Smooth muscle cell (in vitro differentiated cells): ENCODE measurements at regions not wholly inside any gene's neighbourhood (a gene's known extent, or its start where the extent isn't known, plus 50 kb on each side); places are given as distances from the start of the nearest gene placed in this dataset.
"Not testable (repeated sequence)": the region's sequence is repeated elsewhere in the genome, so short reads cannot be mapped to it uniquely, and the experiment has no call there.

Experiments used
- DNase-seq: peaks from one replicate; lab custom pipeline; 2025; ENCODE audit not compliant: unreplicated experiment; lab: John Stamatoyannopoulos, UW
- H2AFZ ChIP-seq: fragments of 200-600 bp; sonication (generic); 2 replicates; pipeline ENCODE4 v1.6.0; 2016; ENCODE audit warnings: antibody characterized with exemption, low read depth, mild to moderate bottlenecking
- H3F3A ChIP-seq: fragments of 200-600 bp; sonication (generic); 2 replicates; pipeline ENCODE4 v1.6.0; 2017; ENCODE audit warnings: antibody characterized with exemption, low read depth
- H3K27ac ChIP-seq: fragments of 200-600 bp; sonication (generic); 2 replicates; pipeline ENCODE4 v1.5.1; 2016; ENCODE audit warnings: low read depth, mild to moderate bottlenecking
- H3K27me3 ChIP-seq: fragments of 200-600 bp; sonication (generic); 2 replicates; pipeline ENCODE4 v1.6.1; 2016; ENCODE audit warnings: low read depth, mild to moderate bottlenecking
- H3K36me3 ChIP-seq: fragments of 200-600 bp; sonication (generic); 2 replicates; pipeline ENCODE4 v1.5.1; 2016; ENCODE audit warnings: low read depth
- H3K4me1 ChIP-seq: fragments of 200-600 bp; sonication (generic); 2 replicates; pipeline ENCODE4 v1.5.1; 2016; ENCODE audit warnings: low read depth
- H3K4me2 ChIP-seq: fragments of 200-600 bp; sonication (generic); 2 replicates; pipeline ENCODE4 v1.6.0; 2016; ENCODE audit warnings: mild to moderate bottlenecking
- H3K4me3 ChIP-seq: fragments of 200-600 bp; sonication (generic); 2 replicates; pipeline ENCODE4 v1.5.1; 2016; ENCODE audit warnings: mild to moderate bottlenecking
- H3K79me2 ChIP-seq: fragments of 200-600 bp; sonication (generic); 2 replicates; pipeline ENCODE4 v1.6.0; 2016; ENCODE audit warnings: low read depth, mild to moderate bottlenecking
- H3K9ac ChIP-seq: fragments of 200-600 bp; sonication (generic); 2 replicates; pipeline ENCODE4 v1.6.0; 2016; ENCODE audit warnings: low read depth
- H3K9me3 ChIP-seq: fragments of 200-600 bp; sonication (generic); replicated peaks from 2 replicates; pipeline ENCODE4 v1.5.1; 2016; ENCODE audit warnings: low read depth
- H4K20me1 ChIP-seq: fragments of 200-600 bp; sonication (generic); 2 replicates; pipeline ENCODE4 v1.6.0; 2016; ENCODE audit warnings: low read depth
- CTCF ChIP-seq: fragments of 200-600 bp; sonication (generic); IDR thresholded peaks from 2 replicates; pipeline ENCODE4 v1.5.1; 2017; ENCODE audit warnings: borderline replicate concordance, mild to moderate bottlenecking, antibody characterized with exemption; ENCODE audit not compliant: insufficient read depth, poor library complexity, severe bottlenecking
- WGBS: methylation state at CpG from one replicate; pipeline ENCODE4 v1.1.7; 2016; ENCODE audit warnings: low lambda C conversion rate; 5-methylcytosine and 5-hydroxymethylcytosine counted together

GRCh38 chr3:109984976-109985375 lies 647.6 kb upstream of the DPPA4 start:
- Histone ChIP-seq H3K4me2 (no peak overlapping the region), H3K9ac (no peak overlapping the region), H3K79me2 (no peaks in the 10 kb centered on the region), H4K20me1 (no peaks in the 10 kb centered on the region), H3F3A (no peaks in the 10 kb centered on the region), H3K27me3 (no peaks in the 10 kb centered on the region), H3K4me3 (no peak overlapping the region), H3K9me3 (no peaks in the 10 kb centered on the region), H3K36me3 (no peaks in the 10 kb centered on the region), H3K27ac (no peak overlapping the region), H2AFZ (no peak overlapping the region), H3K4me1 (no peaks in the 10 kb centered on the region)
- no peak for DNase-seq
- no peak for TF ChIP-seq CTCF

GRCh38 chr3:109985943-109986555 lies 648.7 kb upstream of the DPPA4 start:
- no peak overlapping the region for H3K9ac ChIP-seq
- no peaks in the 10 kb centered on the region for H3K9me3 ChIP-seq
- 88% methylated on average over 1 of the region's 1 CpG for WGBS
- H3K4me3 ChIP-seq: no peak overlapping the region
- no peaks in the 10 kb centered on the region for H3K79me2 ChIP-seq
- no peak for DNase-seq
- no peaks in the 10 kb centered on the region for H3K36me3 ChIP-seq
- H4K20me1 ChIP-seq: no peaks in the 10 kb centered on the region
- no peak for TF ChIP-seq CTCF
- no peak overlapping the region for H3K4me2 ChIP-seq
- H3K27ac ChIP-seq: no peak overlapping the region
- no peak overlapping the region for H2AFZ ChIP-seq
- no peaks in the 10 kb centered on the region for H3K4me1 ChIP-seq
- H3K27me3 ChIP-seq: no peaks in the 10 kb centered on the region
- no peaks in the 10 kb centered on the region for H3F3A ChIP-seq

GRCh38 chr3:109994853-109995252 lies 657.5 kb upstream of the DPPA4 start:
- Histone ChIP-seq H3K27me3 (no peaks in the 10 kb centered on the region), H2AFZ (no peak overlapping the region), H3K36me3 (no peaks in the 10 kb centered on the region), H3K4me1 (no peaks in the 10 kb centered on the region), H3K79me2 (no peaks in the 10 kb centered on the region), H3K4me2 (no peak overlapping the region), H3K9ac (no peak overlapping the region), H4K20me1 (no peaks in the 10 kb centered on the region), H3F3A (no peaks in the 10 kb centered on the region), H3K9me3 (no peaks in the 10 kb centered on the region), H3K4me3 (no peak overlapping the region), H3K27ac (no peak overlapping the region)
- DNase-seq: no peak
- WGBS: 85% methylated on average over 9 of the region's 9 CpGs
- TF ChIP-seq CTCF: no peak

- Histone ChIP-seq H3K27ac (no peak overlapping the region), H2AFZ (no peak overlapping the region), H3K4me3 (no peak overlapping the region), H3K4me2 (no peak overlapping the region), H3K9me3 (no peaks in the 10 kb centered on the region), H3K79me2 (no peaks in the 10 kb centered on the region), H3K27me3 (no peaks in the 10 kb centered on the region), H3K4me1 (no peaks in the 10 kb centered on the region), H3F3A (no peaks in the 10 kb centered on the region), H4K20me1 (no peaks in the 10 kb centered on the region), H3K36me3 (no peaks in the 10 kb centered on the region), H3K9ac (no peak overlapping the region)
- no peak for DNase-seq
- no peak for TF ChIP-seq CTCF
Observed at GRCh38 chr3:109995377-109995776, 658.0 kb upstream of the DPPA4 start.

- 92% methylated on average over 4 of the region's 4 CpGs for WGBS
- DNase-seq: not testable (repeated sequence)
Observed at GRCh38 chr3:110001905-110002304, 664.6 kb upstream of the DPPA4 start.

More at GRCh38 chr3:110001905-110002304, 664.6 kb upstream of the DPPA4 start:
- H3K27me3 ChIP-seq, H4K20me1 ChIP-seq, H2AFZ ChIP-seq, H3K4me3 ChIP-seq, H3F3A ChIP-seq, H3K4me2 ChIP-seq, H3K36me3 ChIP-seq, H3K9ac ChIP-seq, H3K9me3 ChIP-seq, H3K27ac ChIP-seq, H3K4me1 ChIP-seq, H3K79me2 ChIP-seq: not testable (repeated sequence)
